ENCODE measurements at regions not wholly inside any gene's neighbourhood (a gene's known extent, or its start where the extent isn't known, plus 50 kb on each side); places are given as distances from the start of the nearest gene placed in this dataset.
A peak's percentile ranks its signal among the peaks of the same experiment; 100 is the strongest.

DNA sequence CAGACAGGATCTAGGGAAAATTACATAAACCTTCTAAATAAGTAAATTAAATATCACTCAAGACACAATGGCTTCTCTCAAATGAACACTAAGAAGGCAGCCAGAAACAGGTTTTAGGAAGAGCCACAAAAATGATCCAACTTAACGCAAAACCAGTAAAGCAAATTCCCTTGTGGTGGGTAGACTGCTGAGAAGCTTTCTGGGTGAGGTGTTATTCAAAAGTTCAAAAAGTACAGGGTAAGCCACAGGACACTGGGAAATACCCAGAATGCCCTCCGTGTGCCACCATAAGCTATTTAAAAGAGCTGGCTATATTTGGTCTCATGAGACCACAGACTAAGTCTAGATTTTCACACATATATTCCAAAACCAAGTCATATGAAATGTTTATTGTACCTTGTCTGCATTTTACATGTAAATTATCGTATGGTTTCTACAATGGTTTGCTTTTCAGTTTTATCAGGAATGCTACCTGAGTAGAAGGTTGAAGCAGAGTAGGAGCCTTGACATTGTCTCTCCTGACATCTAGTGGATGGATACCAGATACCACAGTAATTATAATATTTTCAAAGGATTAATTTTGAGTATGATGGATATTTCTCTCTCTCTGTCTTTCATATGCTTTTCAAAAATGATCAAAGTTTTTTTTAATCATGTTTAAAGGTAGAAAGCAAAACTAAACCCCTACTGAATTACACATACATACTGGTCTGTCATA is 109.3 kb upstream of the KLHL13 start:
- TF ChIP-seq CTCF (IDR thresholded peaks at IDR 0.05) (peak; percentile 19 to 26), EP300 (IDR thresholded peaks at IDR 0.05) (no peak), POLR2A (IDR thresholded peaks at IDR 0.05) (no peak)
